Activated CD4-positive, alpha-beta T cell treated with anti-CD3 and anti-CD28 coated beads, Interleukin-2, amount 10 ng/mL, durations not matched to agents 7 days and 5 days (primary cell): ENCODE measurements at regions not wholly inside any gene's neighbourhood (a gene's known extent, or its start where the extent isn't known, plus 50 kb on each side); places are given as distances from the start of the nearest gene placed in this dataset.
"Not testable (repeated sequence)": the region's sequence is repeated elsewhere in the genome, so short reads cannot be mapped to it uniquely, and the experiment has no call there.

Source experiments
- CTCF ChIA-PET: fragments of 350-600 bp; sonication (Branson Sonifier 250); formaldehyde crosslinking; loops from one replicate; lab custom pipeline; 2021; ENCODE audit warnings: antibody characterized with exemption; lab: Charles Lee
- POLR2A ChIA-PET: fragments of 350-600 bp; sonication (Branson Sonifier 250); formaldehyde crosslinking; loops from one replicate; lab custom pipeline; 2021; ENCODE audit warnings: antibody characterized with exemption; lab: Charles Lee
- DNase-seq: peaks from one replicate; pipeline ENCODE4 v3.0.0-alpha.2; 2020
- H3K27ac Mint-ChIP-seq: one replicate; pipeline ENCODE4 v1.8.0; 2021; ENCODE audit warnings: mild to moderate bottlenecking, moderate library complexity, mixed read lengths
- H3K27me3 Mint-ChIP-seq: one replicate; pipeline ENCODE4 v1.8.0; 2021; ENCODE audit warnings: mixed read lengths
- H3K36me3 Mint-ChIP-seq: one replicate; pipeline ENCODE4 v1.8.0; 2021; ENCODE audit warnings: low read depth, mixed read lengths
- H3K4me1 Mint-ChIP-seq: one replicate; pipeline ENCODE4 v1.8.0; 2021; ENCODE audit warnings: mixed read lengths
- H3K4me3 Mint-ChIP-seq: one replicate; pipeline ENCODE4 v1.8.0; 2021; ENCODE audit warnings: mild to moderate bottlenecking, moderate library complexity, mixed read lengths
- H3K9me3 Mint-ChIP-seq: one replicate; pipeline ENCODE4 v1.8.0; 2021; ENCODE audit warnings: mixed read lengths

GRCh38 chr13:56586976-56587375, 553.7 kb upstream of the PRR20A start:
- no peaks in the 10 kb centered on the region for H3K36me3 Mint-ChIP-seq
- ChIA-PET POLR2A (no interaction called here), CTCF (interaction anchor here (0.6 kb wide), 1 partner anchor 35 kb away, joined by 4 read pairs; no protein-coding TSS in a partner anchor)
- H3K27ac Mint-ChIP-seq = no peak overlapping the region
- no peaks in the 10 kb centered on the region for H3K27me3 Mint-ChIP-seq
- H3K4me1 Mint-ChIP-seq = no peaks in the 10 kb centered on the region
- no peak for DNase-seq
- H3K4me3 Mint-ChIP-seq = no peak overlapping the region
- peaks cover 9% of the 10 kb centered on the region for H3K9me3 Mint-ChIP-seq

GRCh38 chr13:56615572-56615971, 525.1 kb upstream of the PRR20A start:
- no peak overlapping the region for H3K4me3 Mint-ChIP-seq
- no peaks in the 10 kb centered on the region for H3K27me3 Mint-ChIP-seq
- ChIA-PET CTCF (no interaction called here), POLR2A (no interaction called here)
- no peak overlapping the region for H3K27ac Mint-ChIP-seq
- no peaks in the 10 kb centered on the region for H3K36me3 Mint-ChIP-seq
- H3K9me3 Mint-ChIP-seq = peaks cover 10% of the 10 kb centered on the region
- no peaks in the 10 kb centered on the region for H3K4me1 Mint-ChIP-seq
- no peak for DNase-seq

- no peaks in the 10 kb centered on the region for H3K27me3 Mint-ChIP-seq
- ChIA-PET POLR2A (no interaction called here), CTCF (no interaction called here)
- no peak overlapping the region for H3K27ac Mint-ChIP-seq
- no peaks in the 10 kb centered on the region for H3K4me1 Mint-ChIP-seq
- no peak overlapping the region for H3K4me3 Mint-ChIP-seq
- no peaks in the 10 kb centered on the region for H3K36me3 Mint-ChIP-seq
- DNase-seq = no peak
- H3K9me3 Mint-ChIP-seq = peaks cover 15% of the 10 kb centered on the region
Observed at GRCh38 chr13:56622840-56623239, 517.9 kb upstream of the PRR20A start.

- POLR2A ChIA-PET = not testable (repeated sequence)
Observed at GRCh38 chr13:56628886-56629285, 511.8 kb upstream of the PRR20A start.

GRCh38 chr13:56631060-56631459, 509.7 kb upstream of the PRR20A start:
- H3K36me3 Mint-ChIP-seq, H3K27ac Mint-ChIP-seq, H3K4me1 Mint-ChIP-seq, CTCF ChIA-PET, H3K4me3 Mint-ChIP-seq, DNase-seq, H3K27me3 Mint-ChIP-seq: not testable (repeated sequence)
- peaks cover 20% of the 10 kb centered on the region for H3K9me3 Mint-ChIP-seq
- POLR2A ChIA-PET = interaction anchor here (0.7 kb wide), 1 partner anchor 11 kb away, joined by 3 read pairs; no protein-coding TSS in a partner anchor

More at GRCh38 chr13:56628886-56629285, 511.8 kb upstream of the PRR20A start:
- CTCF ChIA-PET, H3K36me3 Mint-ChIP-seq, H3K4me3 Mint-ChIP-seq, DNase-seq, H3K27me3 Mint-ChIP-seq, H3K4me1 Mint-ChIP-seq, H3K27ac Mint-ChIP-seq: not testable (repeated sequence)
- H3K9me3 Mint-ChIP-seq = peaks cover 26% of the 10 kb centered on the region

- Mint-ChIP-seq H3K4me3 (no peak overlapping the region), H3K36me3 (no peaks in the 10 kb centered on the region), H3K9me3 (peaks cover 11% of the 10 kb centered on the region), H3K27me3 (no peaks in the 10 kb centered on the region), H3K27ac (no peak overlapping the region), H3K4me1 (no peaks in the 10 kb centered on the region)
- no peak for DNase-seq
- CTCF ChIA-PET = no interaction called here
- POLR2A ChIA-PET = no interaction called here
Observed at GRCh38 chr13:56653043-56653442, 487.7 kb upstream of the PRR20A start.

GRCh38 chr13:56659041-56659471, 481.7 kb upstream of the PRR20A start:
- CTCF ChIA-PET = no interaction called here
- no peak overlapping the region for H3K27ac Mint-ChIP-seq
- H3K9me3 Mint-ChIP-seq = peaks cover 15% of the 10 kb centered on the region
- POLR2A ChIA-PET = no interaction called here
- H3K27me3 Mint-ChIP-seq = no peaks in the 10 kb centered on the region
- H3K4me1 Mint-ChIP-seq = no peaks in the 10 kb centered on the region
- H3K4me3 Mint-ChIP-seq = no peak overlapping the region
- no peak for DNase-seq
- no peaks in the 10 kb centered on the region for H3K36me3 Mint-ChIP-seq

- no peaks in the 10 kb centered on the region for H3K27me3 Mint-ChIP-seq
- H3K27ac Mint-ChIP-seq = no peak overlapping the region
- POLR2A ChIA-PET = no interaction called here
- H3K4me1 Mint-ChIP-seq = no peaks in the 10 kb centered on the region
- no peak overlapping the region for H3K4me3 Mint-ChIP-seq
- CTCF ChIA-PET = no interaction called here
- H3K36me3 Mint-ChIP-seq = no peaks in the 10 kb centered on the region
- no peak for DNase-seq
- H3K9me3 Mint-ChIP-seq = peaks cover 9% of the 10 kb centered on the region
Observed at GRCh38 chr13:56670563-56670962, 470.2 kb upstream of the PRR20A start.

- ChIA-PET CTCF (no interaction called here), POLR2A (no interaction called here)
- Mint-ChIP-seq H3K4me3 (no peak overlapping the region), H3K4me1 (no peaks in the 10 kb centered on the region), H3K36me3 (no peaks in the 10 kb centered on the region), H3K27ac (no peak overlapping the region), H3K27me3 (no peaks in the 10 kb centered on the region), H3K9me3 (peaks cover 12% of the 10 kb centered on the region)
- no peak for DNase-seq
Observed at GRCh38 chr13:56681404-56681803, 459.3 kb upstream of the PRR20A start.

GRCh38 chr13:56687131-56687530, 453.6 kb upstream of the PRR20A start:
- ChIA-PET POLR2A (no interaction called here), CTCF (no interaction called here)
- Mint-ChIP-seq H3K4me1 (no peaks in the 10 kb centered on the region), H3K27me3 (no peaks in the 10 kb centered on the region), H3K9me3 (peaks cover 4% of the 10 kb centered on the region), H3K36me3 (no peaks in the 10 kb centered on the region), H3K4me3 (no peak overlapping the region), H3K27ac (no peak overlapping the region)
- no peak for DNase-seq

- Mint-ChIP-seq H3K27ac (no peak overlapping the region), H3K4me3 (no peak overlapping the region), H3K27me3 (no peaks in the 10 kb centered on the region), H3K9me3 (peaks cover 12% of the 10 kb centered on the region), H3K4me1 (no peaks in the 10 kb centered on the region), H3K36me3 (no peaks in the 10 kb centered on the region)
- ChIA-PET POLR2A (no interaction called here), CTCF (no interaction called here)
- no peak for DNase-seq
Observed at GRCh38 chr13:56697011-56697410, 443.7 kb upstream of the PRR20A start.

GRCh38 chr13:56700324-56700723, 440.4 kb upstream of the PRR20A start:
- Mint-ChIP-seq H3K27ac (no peak overlapping the region), H3K4me1 (no peaks in the 10 kb centered on the region), H3K36me3 (no peaks in the 10 kb centered on the region), H3K27me3 (no peaks in the 10 kb centered on the region), H3K4me3 (no peak overlapping the region), H3K9me3 (peaks cover 9% of the 10 kb centered on the region)
- DNase-seq = no peak
- CTCF ChIA-PET = no interaction called here
- POLR2A ChIA-PET = no interaction called here

- Mint-ChIP-seq H3K36me3 (no peaks in the 10 kb centered on the region), H3K9me3 (peaks cover 9% of the 10 kb centered on the region), H3K27me3 (no peaks in the 10 kb centered on the region), H3K27ac (no peak overlapping the region), H3K4me1 (no peaks in the 10 kb centered on the region), H3K4me3 (no peak overlapping the region)
- POLR2A ChIA-PET = no interaction called here
- CTCF ChIA-PET = no interaction called here
- DNase-seq = no peak
Observed at GRCh38 chr13:56706485-56706884, 434.2 kb upstream of the PRR20A start.

- CTCF ChIA-PET = no interaction called here
- no peak for DNase-seq
- H3K36me3 Mint-ChIP-seq = no peaks in the 10 kb centered on the region
- peaks cover 8% of the 10 kb centered on the region for H3K9me3 Mint-ChIP-seq
- H3K27ac Mint-ChIP-seq = no peak overlapping the region
- H3K27me3 Mint-ChIP-seq = no peaks in the 10 kb centered on the region
- no peak overlapping the region for H3K4me3 Mint-ChIP-seq
- H3K4me1 Mint-ChIP-seq = no peaks in the 10 kb centered on the region
- POLR2A ChIA-PET = no interaction called here
Observed at GRCh38 chr13:56713656-56714055, 427.1 kb upstream of the PRR20A start.
